Liver (tissue), 8 donors: ENCODE measurements at regions not wholly inside any gene's neighbourhood (a gene's known extent, or its start where the extent isn't known, plus 50 kb on each side); places are given as distances from the start of the nearest gene placed in this dataset.

ENCODE experiments used
- DNase-seq: peaks from one replicate; pipeline ENCODE4 v3.0.0-alpha.2; 2017; ENCODE audit warnings: low spot score
- H3K27ac ChIP-seq, 2 donors: one replicate each; pipeline ENCODE4 v1.7.0; 2013; ENCODE audit warnings: inconsistent platforms in 2 of 2, low read length in 2 of 2, control low read depth in 1 of 2, low read depth in 1 of 2, mild to moderate bottlenecking in 1 of 2
- H3K27me3 ChIP-seq, 4 donors: one replicate each; pipeline versions ENCODE4 v1.6.1 to v1.7.0; 2013; ENCODE audit warnings: low read length in 3 of 4, inconsistent platforms in 1 of 4, mild to moderate bottlenecking in 1 of 4, moderate library complexity in 1 of 4; ENCODE audit not compliant: control insufficient read depth in 4 of 4, insufficient read depth in 4 of 4
- H3K36me3 ChIP-seq, 4 donors: one replicate each; pipeline versions ENCODE4 v1.6.1 to v1.7.0; 2013; ENCODE audit warnings: low read length in 3 of 4, mild to moderate bottlenecking in 3 of 4, low read depth in 1 of 4, moderate library complexity in 1 of 4; ENCODE audit not compliant: control insufficient read depth in 4 of 4, insufficient read depth in 3 of 4
- H3K4me1 ChIP-seq, 4 donors: one replicate each; pipeline versions ENCODE4 v1.6.1 to v1.7.0; 2013; ENCODE audit warnings: low read length in 3 of 4, mild to moderate bottlenecking in 3 of 4, moderate library complexity in 1 of 4; ENCODE audit not compliant: control insufficient read depth in 4 of 4, insufficient read depth in 4 of 4
- H3K4me3 ChIP-seq, 3 donors: one replicate each; pipeline versions ENCODE4 v1.6.1 to v1.7.0; 2013; ENCODE audit warnings: low read length in 3 of 3, control low read depth in 1 of 3, low read depth in 1 of 3, mild to moderate bottlenecking in 1 of 3
- H3K9ac ChIP-seq, 2 donors: one replicate each; pipeline ENCODE4 v1.7.0; 2013; ENCODE audit warnings: low read length in 2 of 2, mild to moderate bottlenecking in 2 of 2, moderate library complexity in 2 of 2, control low read depth in 1 of 2, low read depth in 1 of 2
- H3K9me3 ChIP-seq, 4 donors: one replicate each; pipeline versions ENCODE4 v1.6.1 to v1.7.0; 2013; ENCODE audit warnings: low read length in 3 of 4; ENCODE audit not compliant: control insufficient read depth in 4 of 4
- EGR1 ChIP-seq, 2 donors: IDR thresholded peaks; 2 replicates each; pipeline ENCODE4 v1.6.1; 2016 to 2018; ENCODE audit warnings: antibody characterized with exemption in 2 of 2, low read depth in 2 of 2
- FOXA1 ChIP-seq: IDR thresholded peaks from 2 replicates; pipeline ENCODE4 v1.6.1; 2016; ENCODE audit warnings: antibody characterized with exemption
- FOXA2 ChIP-seq: IDR thresholded peaks from 2 replicates; pipeline ENCODE4 v1.6.1; 2016; ENCODE audit warnings: antibody characterized with exemption
- GABPA ChIP-seq, 2 donors: IDR thresholded peaks in 1 of 2; conservative IDR thresholded peaks in 1 of 2; 2 replicates each; pipeline ENCODE4 v1.6.1; 2016; ENCODE audit warnings: antibody characterized with exemption in 2 of 2, mild to moderate bottlenecking in 1 of 2, moderate library complexity in 1 of 2
- HNF4A ChIP-seq, 2 donors: conservative IDR thresholded peaks; 2 replicates each; pipeline ENCODE4 v1.6.1; 2016; ENCODE audit warnings: antibody characterized with exemption in 2 of 2, mild to moderate bottlenecking in 2 of 2
- HNF4G ChIP-seq: IDR thresholded peaks from 2 replicates; pipeline ENCODE4 v1.6.1; 2016; ENCODE audit warnings: antibody characterized with exemption
- JUND ChIP-seq, 2 donors: IDR thresholded peaks; 2 replicates each; pipeline ENCODE4 v1.6.1; 2016; ENCODE audit warnings: antibody characterized with exemption in 2 of 2
- NR2F2 ChIP-seq: IDR thresholded peaks from 2 replicates; pipeline ENCODE4 v1.6.1; 2016; ENCODE audit warnings: antibody characterized with exemption
- RXRA ChIP-seq, 2 donors: IDR thresholded peaks; 2 replicates each; pipeline ENCODE4 v1.6.1; 2017 to 2018; ENCODE audit warnings: antibody characterized with exemption in 2 of 2, mild to moderate bottlenecking in 1 of 2
- SP1 ChIP-seq: IDR thresholded peaks from 2 replicates; pipeline ENCODE4 v1.6.1; 2018; ENCODE audit warnings: antibody characterized with exemption, mild to moderate bottlenecking
- TAF1 ChIP-seq: conservative IDR thresholded peaks from 2 replicates; pipeline ENCODE4 v1.6.1; 2016; ENCODE audit warnings: antibody characterized with exemption, mild to moderate bottlenecking
- YY1 ChIP-seq: IDR thresholded peaks from 2 replicates; pipeline ENCODE4 v1.6.1; 2016; ENCODE audit warnings: antibody characterized with exemption, mild to moderate bottlenecking
- WGBS: extraction: QIAGEN DNeasy Blood & Tissue Kit; methylation state at CpG from one replicate; pipeline ENCODE4 v1.1.7; 2013; 5-methylcytosine and 5-hydroxymethylcytosine counted together
- TF ChIP-seq, protein P1 (sequence below): IDR thresholded peaks from 2 replicates; pipeline ENCODE4 v1.6.1; 2016; ENCODE audit warnings: antibody characterized with exemption, mild to moderate bottlenecking
- TF ChIP-seq, protein P2 (sequence below): fragments of 150-350 bp; IDR thresholded peaks from 2 replicates; pipeline ENCODE4 v1.5.1; 2017; ENCODE audit warnings: improper control_type of control experiment, low read depth, low read length; ENCODE audit not compliant: missing input control
- TF ChIP-seq, protein P3 (sequence below): IDR thresholded peaks from 2 replicates; pipeline ENCODE4 v1.6.1; 2016; ENCODE audit warnings: antibody characterized with exemption
- TF ChIP-seq, protein P4 (sequence below): IDR thresholded peaks from 2 replicates; pipeline ENCODE4 v1.6.1; 2016; ENCODE audit warnings: antibody characterized with exemption
- TF ChIP-seq, protein P5 (sequence below): IDR thresholded peaks from 2 replicates; pipeline ENCODE4 v1.6.1; 2016; ENCODE audit warnings: antibody characterized with exemption
- donor health status: healthy.
- donor health status: healthy.
- donor health status: healthy.
- donor health status: healthy.
- donor health status: healthy.

DNA sequence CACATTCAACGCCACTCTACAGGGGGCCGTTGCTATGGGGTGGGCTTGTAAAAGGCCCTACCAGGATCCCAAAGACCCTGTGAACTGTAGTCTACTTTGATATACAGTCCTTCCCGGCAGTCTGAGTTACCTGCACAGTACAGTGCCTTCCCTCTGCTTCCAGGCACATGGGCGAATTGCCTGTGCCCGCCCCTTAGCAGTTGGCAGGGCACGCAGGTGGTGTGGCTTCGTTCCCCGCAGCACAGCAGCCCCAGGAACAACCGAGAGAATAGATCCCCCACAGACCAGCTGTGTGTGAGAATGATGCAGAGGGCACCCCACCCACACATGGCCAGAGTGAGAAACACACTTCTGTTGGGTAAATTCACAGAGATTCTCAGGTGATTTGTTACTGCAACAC, 60.6 kb downstream of the MRPL57 start:
- TF ChIP-seq, protein P1, sequence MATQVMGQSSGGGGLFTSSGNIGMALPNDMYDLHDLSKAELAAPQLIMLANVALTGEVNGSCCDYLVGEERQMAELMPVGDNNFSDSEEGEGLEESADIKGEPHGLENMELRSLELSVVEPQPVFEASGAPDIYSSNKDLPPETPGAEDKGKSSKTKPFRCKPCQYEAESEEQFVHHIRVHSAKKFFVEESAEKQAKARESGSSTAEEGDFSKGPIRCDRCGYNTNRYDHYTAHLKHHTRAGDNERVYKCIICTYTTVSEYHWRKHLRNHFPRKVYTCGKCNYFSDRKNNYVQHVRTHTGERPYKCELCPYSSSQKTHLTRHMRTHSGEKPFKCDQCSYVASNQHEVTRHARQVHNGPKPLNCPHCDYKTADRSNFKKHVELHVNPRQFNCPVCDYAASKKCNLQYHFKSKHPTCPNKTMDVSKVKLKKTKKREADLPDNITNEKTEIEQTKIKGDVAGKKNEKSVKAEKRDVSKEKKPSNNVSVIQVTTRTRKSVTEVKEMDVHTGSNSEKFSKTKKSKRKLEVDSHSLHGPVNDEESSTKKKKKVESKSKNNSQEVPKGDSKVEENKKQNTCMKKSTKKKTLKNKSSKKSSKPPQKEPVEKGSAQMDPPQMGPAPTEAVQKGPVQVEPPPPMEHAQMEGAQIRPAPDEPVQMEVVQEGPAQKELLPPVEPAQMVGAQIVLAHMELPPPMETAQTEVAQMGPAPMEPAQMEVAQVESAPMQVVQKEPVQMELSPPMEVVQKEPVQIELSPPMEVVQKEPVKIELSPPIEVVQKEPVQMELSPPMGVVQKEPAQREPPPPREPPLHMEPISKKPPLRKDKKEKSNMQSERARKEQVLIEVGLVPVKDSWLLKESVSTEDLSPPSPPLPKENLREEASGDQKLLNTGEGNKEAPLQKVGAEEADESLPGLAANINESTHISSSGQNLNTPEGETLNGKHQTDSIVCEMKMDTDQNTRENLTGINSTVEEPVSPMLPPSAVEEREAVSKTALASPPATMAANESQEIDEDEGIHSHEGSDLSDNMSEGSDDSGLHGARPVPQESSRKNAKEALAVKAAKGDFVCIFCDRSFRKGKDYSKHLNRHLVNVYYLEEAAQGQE: no peak
- TF ChIP-seq JUND (IDR thresholded peaks at IDR 0.05): no peak
- TF ChIP-seq TAF1: no peak
- TF ChIP-seq HNF4A (conservative IDR thresholded peaks at IDR 0.05): no peak
- TF ChIP-seq YY1: no peak
- TF ChIP-seq GABPA (IDR thresholded peaks at IDR 0.05 in 1 of 2, conservative IDR thresholded peaks at IDR 0.05 in 1 of 2): no peak
- no peak for TF ChIP-seq EGR1 (IDR thresholded peaks at IDR 0.05; ENCODE audit: low read depth in 2 of 2)
- TF ChIP-seq, protein P2, sequence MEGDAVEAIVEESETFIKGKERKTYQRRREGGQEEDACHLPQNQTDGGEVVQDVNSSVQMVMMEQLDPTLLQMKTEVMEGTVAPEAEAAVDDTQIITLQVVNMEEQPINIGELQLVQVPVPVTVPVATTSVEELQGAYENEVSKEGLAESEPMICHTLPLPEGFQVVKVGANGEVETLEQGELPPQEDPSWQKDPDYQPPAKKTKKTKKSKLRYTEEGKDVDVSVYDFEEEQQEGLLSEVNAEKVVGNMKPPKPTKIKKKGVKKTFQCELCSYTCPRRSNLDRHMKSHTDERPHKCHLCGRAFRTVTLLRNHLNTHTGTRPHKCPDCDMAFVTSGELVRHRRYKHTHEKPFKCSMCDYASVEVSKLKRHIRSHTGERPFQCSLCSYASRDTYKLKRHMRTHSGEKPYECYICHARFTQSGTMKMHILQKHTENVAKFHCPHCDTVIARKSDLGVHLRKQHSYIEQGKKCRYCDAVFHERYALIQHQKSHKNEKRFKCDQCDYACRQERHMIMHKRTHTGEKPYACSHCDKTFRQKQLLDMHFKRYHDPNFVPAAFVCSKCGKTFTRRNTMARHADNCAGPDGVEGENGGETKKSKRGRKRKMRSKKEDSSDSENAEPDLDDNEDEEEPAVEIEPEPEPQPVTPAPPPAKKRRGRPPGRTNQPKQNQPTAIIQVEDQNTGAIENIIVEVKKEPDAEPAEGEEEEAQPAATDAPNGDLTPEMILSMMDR: no peak
- TF ChIP-seq, protein P3, sequence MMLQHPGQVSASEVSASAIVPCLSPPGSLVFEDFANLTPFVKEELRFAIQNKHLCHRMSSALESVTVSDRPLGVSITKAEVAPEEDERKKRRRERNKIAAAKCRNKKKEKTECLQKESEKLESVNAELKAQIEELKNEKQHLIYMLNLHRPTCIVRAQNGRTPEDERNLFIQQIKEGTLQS: no peak
- TF ChIP-seq, protein P4, sequence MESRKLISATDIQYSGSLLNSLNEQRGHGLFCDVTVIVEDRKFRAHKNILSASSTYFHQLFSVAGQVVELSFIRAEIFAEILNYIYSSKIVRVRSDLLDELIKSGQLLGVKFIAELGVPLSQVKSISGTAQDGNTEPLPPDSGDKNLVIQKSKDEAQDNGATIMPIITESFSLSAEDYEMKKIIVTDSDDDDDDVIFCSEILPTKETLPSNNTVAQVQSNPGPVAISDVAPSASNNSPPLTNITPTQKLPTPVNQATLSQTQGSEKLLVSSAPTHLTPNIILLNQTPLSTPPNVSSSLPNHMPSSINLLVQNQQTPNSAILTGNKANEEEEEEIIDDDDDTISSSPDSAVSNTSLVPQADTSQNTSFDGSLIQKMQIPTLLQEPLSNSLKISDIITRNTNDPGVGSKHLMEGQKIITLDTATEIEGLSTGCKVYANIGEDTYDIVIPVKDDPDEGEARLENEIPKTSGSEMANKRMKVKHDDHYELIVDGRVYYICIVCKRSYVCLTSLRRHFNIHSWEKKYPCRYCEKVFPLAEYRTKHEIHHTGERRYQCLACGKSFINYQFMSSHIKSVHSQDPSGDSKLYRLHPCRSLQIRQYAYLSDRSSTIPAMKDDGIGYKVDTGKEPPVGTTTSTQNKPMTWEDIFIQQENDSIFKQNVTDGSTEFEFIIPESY: no peak
- no peak for TF ChIP-seq FOXA2
- TF ChIP-seq, protein P5, sequence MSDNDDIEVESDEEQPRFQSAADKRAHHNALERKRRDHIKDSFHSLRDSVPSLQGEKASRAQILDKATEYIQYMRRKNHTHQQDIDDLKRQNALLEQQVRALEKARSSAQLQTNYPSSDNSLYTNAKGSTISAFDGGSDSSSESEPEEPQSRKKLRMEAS: no peak
- no peak for TF ChIP-seq SP1
- TF ChIP-seq FOXA1: no peak
- no peak for TF ChIP-seq NR2F2
- no peak for TF ChIP-seq HNF4G
- TF ChIP-seq RXRA (IDR thresholded peaks at IDR 0.05): no peak
- H3K27me3 ChIP-seq: no peaks in the 10 kb centered on the region
- DNase-seq: no peak
- H3K4me3 ChIP-seq: no peak overlapping the region
- no peaks in the 10 kb centered on the region for H3K4me1 ChIP-seq
- H3K27ac ChIP-seq: no peak overlapping the region
- no peaks in the 10 kb centered on the region for H3K36me3 ChIP-seq
- 77% methylated on average over 9 of the region's 9 CpGs for WGBS
- H3K9ac ChIP-seq: no peak overlapping the region
- H3K9me3 ChIP-seq: peaks cover 0 to 3% (median 0%) of the 10 kb centered on the region in 4 donors

DNA sequence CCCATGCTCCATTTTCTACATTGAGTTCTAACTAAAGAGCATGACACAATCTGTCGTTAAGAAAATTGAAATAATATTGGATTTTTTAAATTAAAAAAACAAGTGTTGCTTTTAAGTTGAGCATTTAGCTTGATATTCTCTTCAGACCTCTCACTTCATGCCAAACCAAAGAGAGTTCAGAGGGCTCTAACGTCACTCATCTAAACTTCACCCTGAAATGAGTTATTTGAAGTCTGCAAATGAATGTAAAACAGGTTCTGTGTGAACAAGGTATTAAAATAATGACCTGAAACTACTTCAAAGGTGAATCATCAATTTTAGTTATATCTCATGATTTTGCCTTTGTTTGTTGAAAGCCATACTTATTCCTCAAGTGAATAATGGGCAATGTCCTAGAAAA, 61.8 kb downstream of the MRPL57 start:
- no peak overlapping the region for H3K27ac ChIP-seq
- no peaks in the 10 kb centered on the region for H3K27me3 ChIP-seq
- no peaks in the 10 kb centered on the region for H3K4me1 ChIP-seq
- no peak for DNase-seq
- H3K4me3 ChIP-seq: no peak overlapping the region
- WGBS: 42% methylated on average over 2 of the region's 2 CpGs
- no peak for TF ChIP-seq NR2F2
- TF ChIP-seq SP1: no peak
- TF ChIP-seq HNF4A (conservative IDR thresholded peaks at IDR 0.05): no peak
- TF ChIP-seq HNF4G: no peak
- H3K9me3 ChIP-seq: peaks cover 0 to 3% (median 1%) of the 10 kb centered on the region in 4 donors
- no peaks in the 10 kb centered on the region for H3K36me3 ChIP-seq
- H3K9ac ChIP-seq: no peak overlapping the region
